ENCODE measurements at regions not wholly inside any gene's neighbourhood (a gene's known extent, or its start where the extent isn't known, plus 50 kb on each side); places are given as distances from the start of the nearest gene placed in this dataset.

- ATAC-seq (ENCODE audit: low read depth) (no peak), DNase-seq (no peak)
- Histone ChIP-seq H4K20me1 (ENCODE audit: control insufficient read depth, insufficient read depth, low read length, poor library complexity, severe bottlenecking) (no peaks in the 10 kb centered on the region), H3K4me1 (ENCODE audit: control insufficient read depth in 2 of 2, insufficient read depth in 2 of 2, low read length in 2 of 2) (no peaks in the 10 kb centered on the region), H3K27ac (ENCODE audit: low read length in 2 of 2) (no peak overlapping the region), H3K4me2 (replicated peaks; ENCODE audit: low read depth, low read length, poor library complexity, severe bottlenecking) (no peak overlapping the region), H3K79me2 (ENCODE audit: control insufficient read depth, insufficient read depth, low read length) (no peaks in the 10 kb centered on the region), H2AFZ (ENCODE audit: insufficient read depth, low read depth, low read length, poor library complexity, severe bottlenecking) (no peak overlapping the region), H3K9ac (ENCODE audit: low read length) (no peak overlapping the region), H3K9me3 (ENCODE audit: control extremely low read depth in 1 of 3, control insufficient read depth in 2 of 3, insufficient read depth in 1 of 3, low read length in 2 of 3) (no peaks in the 10 kb centered on the region), H3K27me3 (replicated peaks in 1 of 4; ENCODE audit: control extremely low read depth in 1 of 4, control insufficient read depth in 3 of 4, insufficient read depth in 4 of 4, low read length in 3 of 4) (no peaks in the 10 kb centered on the region), H3K36me3 (replicated peaks in 1 of 2; ENCODE audit: control extremely low read depth in 1 of 2, control insufficient read depth in 1 of 2, extremely low read depth in 1 of 2, insufficient read depth in 2 of 2, low read length in 1 of 2) (no peaks in the 10 kb centered on the region), H3K4me3 (ENCODE audit: control extremely low read depth in 1 of 5, extremely low read depth in 1 of 5, insufficient read depth in 1 of 5, low read depth in 2 of 5, low read length in 4 of 5) (no peak overlapping the region)
- WGBS (ENCODE audit: insufficient coverage), result no CpG with 5 or more reads among the region's 2 CpGs
- TF ChIP-seq CTCF (IDR thresholded peaks at IDR 0.05) (no peak), EZH2 (IDR thresholded peaks at IDR 0.05; ENCODE audit: borderline replicate concordance, insufficient read depth, low read depth, low read length, poor library complexity, severe bottlenecking) (no peak)
- Mint-ChIP-seq H3K4me3 (no peak overlapping the region), H3K9me3 (ENCODE audit: insufficient read depth) (no peaks in the 10 kb centered on the region), H3K27me3 (no peaks in the 10 kb centered on the region), H3K4me1 (no peaks in the 10 kb centered on the region), H3K27ac (no peak overlapping the region)
- ChIA-PET POLR2A (no interaction called here), CTCF (no interaction called here)
- intact Hi-C loops (cut with micrococcal nuclease), result no loop called here
Observed at GRCh38 chr11:92128026-92128425, 96.6 kb upstream of the FAT3 start.

GRCh38 chr11:92125321-92125720, 99.3 kb upstream of the FAT3 start:
- no peaks in the 10 kb centered on the region for H3K79me2 ChIP-seq (ENCODE audit: control insufficient read depth, insufficient read depth, low read length)
- Mint-ChIP-seq H3K27me3 (no peaks in the 10 kb centered on the region), H3K4me1 (no peaks in the 10 kb centered on the region), H3K9me3 (ENCODE audit: insufficient read depth) (no peaks in the 10 kb centered on the region), H3K4me3 (no peak overlapping the region), H3K27ac (no peak overlapping the region)
- no peaks in the 10 kb centered on the region for H3K27me3 ChIP-seq (replicated peaks in 1 of 4; ENCODE audit: control extremely low read depth in 1 of 4, control insufficient read depth in 3 of 4, insufficient read depth in 4 of 4, low read length in 3 of 4)
- TF ChIP-seq CTCF (IDR thresholded peaks at IDR 0.05) (no peak), EZH2 (IDR thresholded peaks at IDR 0.05; ENCODE audit: borderline replicate concordance, insufficient read depth, low read depth, low read length, poor library complexity, severe bottlenecking) (no peak)
- intact Hi-C loops (cut with micrococcal nuclease), result no loop called here
- no peak overlapping the region for H3K4me2 ChIP-seq (replicated peaks; ENCODE audit: low read depth, low read length, poor library complexity, severe bottlenecking)
- no peak overlapping the region for H3K9ac ChIP-seq (ENCODE audit: low read length)
- no peak overlapping the region for H3K27ac ChIP-seq (ENCODE audit: low read length in 2 of 2)
- no peak overlapping the region for H3K4me3 ChIP-seq (ENCODE audit: control extremely low read depth in 1 of 5, extremely low read depth in 1 of 5, insufficient read depth in 1 of 5, low read depth in 2 of 5, low read length in 4 of 5)
- no peak for ATAC-seq (ENCODE audit: low read depth)
- no peaks in the 10 kb centered on the region for H3K4me1 ChIP-seq (ENCODE audit: control insufficient read depth in 2 of 2, insufficient read depth in 2 of 2, low read length in 2 of 2)
- no peak for DNase-seq
- peaks cover 0 to under 1% (median 0%) of the 10 kb centered on the region in 3 donors for H3K9me3 ChIP-seq (ENCODE audit: control extremely low read depth in 1 of 3, control insufficient read depth in 2 of 3, insufficient read depth in 1 of 3, low read length in 2 of 3)
- H3K36me3 ChIP-seq (replicated peaks in 1 of 2; ENCODE audit: control extremely low read depth in 1 of 2, control insufficient read depth in 1 of 2, extremely low read depth in 1 of 2, insufficient read depth in 2 of 2, low read length in 1 of 2), result no peaks in the 10 kb centered on the region
- no peak overlapping the region for H2AFZ ChIP-seq (ENCODE audit: insufficient read depth, low read depth, low read length, poor library complexity, severe bottlenecking)
- H4K20me1 ChIP-seq (ENCODE audit: control insufficient read depth, insufficient read depth, low read length, poor library complexity, severe bottlenecking), result no peaks in the 10 kb centered on the region
- ChIA-PET CTCF (no interaction called here), POLR2A (no interaction called here)
